GM18909 (cell line): ENCODE measurements at regions not wholly inside any gene's neighbourhood (a gene's known extent, or its start where the extent isn't known, plus 50 kb on each side); places are given as distances from the start of the nearest gene placed in this dataset.
"Not testable (repeated sequence)": the region's sequence is repeated elsewhere in the genome, so short reads cannot be mapped to it uniquely, and the experiment has no call there.

ENCODE experiments used
- ATAC-seq: cut with Tn5 transposase; IDR thresholded peaks from one replicate; pipeline ENCODE4 v1.9.1; 2021; ENCODE audit warnings: mild to moderate bottlenecking; ENCODE audit not compliant: unreplicated experiment, poor library complexity

DNA sequence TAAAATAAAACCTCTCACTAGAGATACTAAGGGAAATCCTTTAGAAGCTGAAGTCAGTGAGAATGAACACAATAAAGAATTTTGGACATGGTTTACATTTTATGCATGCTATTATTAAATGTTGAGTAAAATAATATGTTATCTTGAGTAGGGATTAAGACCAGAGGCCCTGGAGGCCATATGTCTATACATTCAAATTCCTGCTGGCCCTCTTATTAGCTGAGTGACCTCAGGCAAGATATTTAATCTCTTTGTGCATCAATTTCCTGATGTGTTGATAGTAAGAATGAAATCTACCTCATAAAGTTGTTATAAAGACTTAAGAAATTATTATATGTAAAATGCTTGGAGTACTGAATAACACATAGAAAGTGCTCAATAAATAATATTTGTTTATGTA lies 281.1 kb upstream of the KLF4 start:
- ATAC-seq: no peak

DNA sequence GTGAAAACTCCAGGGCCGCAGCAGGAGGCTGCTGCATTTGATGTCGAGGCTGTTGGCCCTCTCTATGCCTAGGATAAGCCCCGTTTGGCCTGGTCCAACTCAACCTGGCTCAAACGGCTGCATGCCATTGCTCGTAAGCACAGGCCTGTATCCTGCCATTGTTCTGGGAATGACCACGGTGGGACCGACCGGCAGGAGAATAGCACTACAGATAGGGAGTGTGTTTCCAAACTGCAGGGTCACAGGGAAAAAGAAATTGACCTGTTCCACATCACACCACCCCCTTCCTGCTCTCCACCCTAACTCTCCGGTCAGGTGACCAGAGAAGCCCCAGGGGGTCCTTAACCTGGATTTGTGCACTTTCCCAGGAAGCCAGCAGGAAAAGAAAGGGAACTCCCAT lies 278.7 kb upstream of the KLF4 start:
- ATAC-seq: no peak

DNA sequence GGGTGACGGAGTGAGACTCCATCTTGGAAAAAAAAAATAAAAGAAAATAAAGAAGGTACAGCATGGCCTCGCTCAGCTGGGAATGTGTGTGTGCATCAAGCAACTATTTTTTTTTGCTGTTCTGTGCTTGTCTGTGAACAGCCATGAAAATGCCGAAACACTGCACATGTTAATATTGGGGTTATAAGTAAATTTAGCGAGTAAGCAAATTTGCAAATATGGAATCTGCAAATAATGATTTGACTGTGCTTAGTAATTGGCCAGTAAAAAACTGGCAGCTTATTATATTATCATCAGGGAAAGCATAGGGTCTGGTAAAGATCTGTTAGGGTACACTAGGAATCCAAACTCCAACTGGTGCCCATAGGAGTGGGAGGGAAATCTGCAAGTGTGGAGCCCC lies 278.1 kb upstream of the KLF4 start:
- ATAC-seq: no peak

DNA sequence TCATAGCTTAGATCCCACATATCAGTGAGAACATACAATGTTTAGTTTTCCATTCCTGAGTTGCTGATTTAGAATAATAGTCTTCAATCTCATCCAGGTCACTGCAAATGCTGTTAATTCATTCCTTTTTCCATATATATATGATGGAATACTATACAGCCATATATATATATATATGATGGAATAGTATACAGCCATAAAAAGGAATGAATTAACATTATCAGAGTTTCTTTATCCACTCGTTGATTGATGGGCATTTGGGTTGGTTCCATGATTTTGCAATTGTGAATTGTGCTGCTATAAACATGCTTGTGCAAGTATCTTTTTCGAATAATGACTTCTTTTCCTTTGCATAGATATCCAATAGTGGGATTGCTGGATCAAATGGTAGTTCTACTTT lies 273.9 kb upstream of the KLF4 start:
- ATAC-seq: not testable (repeated sequence)

DNA sequence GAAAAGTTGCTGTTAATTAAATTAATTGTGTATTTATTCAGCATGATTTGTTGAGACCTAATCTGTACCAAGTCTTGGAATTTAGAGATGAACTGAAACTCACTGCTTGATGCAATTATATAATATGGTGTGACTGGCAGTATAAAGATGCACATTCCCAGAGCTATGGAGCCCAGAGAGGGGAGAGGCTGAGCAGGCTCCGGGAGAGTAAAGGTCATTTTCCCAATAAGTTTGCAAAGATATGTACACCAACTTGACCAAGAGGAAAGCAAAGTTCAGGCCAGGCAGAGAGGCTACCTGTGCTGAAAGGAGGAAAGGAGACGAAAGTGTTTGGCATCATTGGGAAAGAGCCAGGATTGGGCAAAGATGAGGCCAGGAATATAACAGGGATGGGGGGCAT lies 271.7 kb upstream of the KLF4 start:
- ATAC-seq: no peak

DNA sequence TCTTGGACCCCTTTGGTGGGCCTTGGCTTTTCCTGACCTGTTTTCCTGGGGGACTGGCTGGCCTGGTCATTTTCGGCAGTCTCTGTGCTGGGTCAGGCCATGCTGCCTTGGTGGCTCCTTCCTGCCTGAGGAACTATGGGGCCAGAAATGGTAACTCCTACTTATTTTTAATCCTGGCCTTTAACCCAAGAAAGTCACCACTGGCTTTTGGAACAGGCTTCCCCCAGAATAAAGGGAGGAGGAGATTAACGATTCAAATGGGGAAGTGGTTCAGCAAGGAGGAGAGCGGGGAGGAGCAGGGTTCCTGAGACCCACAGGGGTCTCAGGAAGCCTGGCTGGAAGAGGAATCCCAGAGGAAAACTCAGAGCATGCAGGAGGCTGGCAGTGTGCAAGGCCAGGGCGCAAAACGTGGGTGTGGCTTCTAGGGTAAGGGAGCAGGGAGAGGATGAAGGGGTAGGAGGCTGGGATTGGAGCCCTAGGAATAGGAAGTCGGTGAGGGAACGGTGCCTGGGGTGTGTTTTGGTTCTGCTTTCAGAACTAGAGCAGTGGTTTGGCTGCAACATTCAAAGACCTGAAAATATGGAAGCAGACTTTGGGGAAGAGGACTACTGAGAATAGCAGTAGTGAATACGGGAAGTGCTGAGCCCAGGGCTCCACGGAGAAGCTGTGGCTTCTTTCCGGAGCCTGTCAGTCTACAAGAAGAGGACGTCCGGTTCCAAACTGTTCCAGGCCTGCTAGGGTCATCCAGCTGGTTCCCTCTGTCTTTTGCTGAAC lies 271.1 kb upstream of the KLF4 start:
- no peak for ATAC-seq

DNA sequence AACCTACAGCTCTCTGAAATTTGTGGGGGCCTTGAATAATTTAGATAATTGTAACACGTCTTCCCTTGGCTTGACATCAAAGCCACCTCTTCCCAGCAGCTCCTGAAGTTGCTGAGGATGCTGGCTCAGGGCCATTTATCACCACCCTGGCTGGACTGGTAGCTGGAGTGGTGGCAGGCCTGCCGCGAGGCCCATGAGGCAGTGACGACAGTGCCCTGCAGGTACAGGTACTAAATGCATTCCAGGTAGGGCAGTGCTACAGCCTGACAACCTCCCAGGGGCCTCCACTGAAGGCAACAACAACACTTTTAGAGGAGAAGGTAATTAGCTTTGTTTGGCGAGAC lies 270.2 kb upstream of the KLF4 start:
- ATAC-seq: no peak

DNA sequence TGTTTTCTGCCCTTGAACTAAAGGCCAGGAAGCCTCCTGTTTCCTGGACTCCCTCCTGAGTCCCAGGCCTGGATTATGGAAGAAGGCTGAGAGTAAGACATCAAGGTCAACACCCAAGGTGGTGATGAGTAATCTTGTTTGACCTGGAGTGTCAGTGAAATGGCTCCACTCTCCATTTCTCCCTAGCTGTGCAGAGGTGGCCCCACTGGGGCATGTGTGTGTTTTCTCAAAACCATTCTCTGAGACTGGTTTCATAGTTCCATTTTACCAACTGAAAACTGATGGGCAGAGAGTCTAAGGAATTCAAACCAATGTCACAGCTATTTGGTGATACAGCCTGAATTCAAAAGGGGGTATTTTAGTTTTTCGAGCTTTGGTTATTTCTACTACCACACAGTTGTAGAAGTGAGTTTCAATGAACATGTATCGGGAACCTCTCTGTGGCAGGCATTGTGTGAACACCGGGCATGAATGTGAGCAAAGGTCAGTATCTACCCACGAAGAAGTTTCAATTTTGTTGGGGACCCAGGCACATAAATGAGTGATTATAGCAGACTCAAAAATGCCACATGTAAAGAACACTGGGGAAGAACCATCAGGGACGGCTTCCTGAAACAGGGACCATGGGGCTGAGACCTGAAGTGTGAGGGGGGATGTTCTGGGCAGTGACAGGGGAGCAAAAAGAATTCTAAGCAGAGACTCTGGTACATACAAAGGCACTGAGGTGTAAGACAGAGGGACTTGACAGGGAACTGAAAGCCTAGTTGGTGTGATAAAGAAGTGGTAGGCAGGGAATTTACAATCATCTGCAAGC lies 269.6 kb upstream of the KLF4 start:
- no peak for ATAC-seq

DNA sequence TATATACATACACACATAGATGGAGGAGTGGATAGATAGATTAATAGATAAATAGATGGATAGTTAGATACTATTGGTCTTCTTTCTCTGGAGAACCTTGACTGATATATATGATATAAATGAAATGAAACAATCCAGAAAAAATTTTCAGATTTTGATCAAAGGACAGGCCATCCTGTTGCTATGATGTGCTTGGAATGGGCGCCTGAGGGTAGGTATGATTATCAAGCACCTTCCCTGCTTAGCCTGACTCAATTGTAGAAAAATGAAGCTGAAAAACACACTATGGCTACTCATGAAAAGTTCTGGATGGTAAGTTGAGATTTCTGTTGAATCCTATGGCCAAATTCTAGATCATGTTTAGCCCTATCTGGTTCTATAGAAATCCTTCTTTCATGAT lies 266.5 kb upstream of the KLF4 start:
- ATAC-seq: no peak

DNA sequence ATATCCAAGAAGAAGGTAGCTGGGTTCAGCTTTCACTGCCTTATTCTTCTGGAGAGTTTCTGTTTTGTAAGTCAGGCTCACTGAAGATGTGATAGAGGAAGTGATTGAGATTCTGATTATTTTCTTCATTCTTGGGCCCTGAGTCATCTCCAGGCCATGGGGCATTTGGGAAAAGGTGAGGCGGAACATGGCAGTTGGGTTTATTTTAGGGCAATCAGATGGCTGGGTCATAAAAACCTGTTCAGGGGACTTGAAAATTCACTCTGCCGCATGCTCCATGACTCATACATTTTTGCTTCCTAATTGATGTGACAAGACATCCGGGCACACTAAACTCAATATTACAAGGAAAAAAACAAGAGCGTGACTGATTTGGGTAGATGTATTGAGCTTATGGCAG lies 265.7 kb upstream of the KLF4 start:
- no peak for ATAC-seq

DNA sequence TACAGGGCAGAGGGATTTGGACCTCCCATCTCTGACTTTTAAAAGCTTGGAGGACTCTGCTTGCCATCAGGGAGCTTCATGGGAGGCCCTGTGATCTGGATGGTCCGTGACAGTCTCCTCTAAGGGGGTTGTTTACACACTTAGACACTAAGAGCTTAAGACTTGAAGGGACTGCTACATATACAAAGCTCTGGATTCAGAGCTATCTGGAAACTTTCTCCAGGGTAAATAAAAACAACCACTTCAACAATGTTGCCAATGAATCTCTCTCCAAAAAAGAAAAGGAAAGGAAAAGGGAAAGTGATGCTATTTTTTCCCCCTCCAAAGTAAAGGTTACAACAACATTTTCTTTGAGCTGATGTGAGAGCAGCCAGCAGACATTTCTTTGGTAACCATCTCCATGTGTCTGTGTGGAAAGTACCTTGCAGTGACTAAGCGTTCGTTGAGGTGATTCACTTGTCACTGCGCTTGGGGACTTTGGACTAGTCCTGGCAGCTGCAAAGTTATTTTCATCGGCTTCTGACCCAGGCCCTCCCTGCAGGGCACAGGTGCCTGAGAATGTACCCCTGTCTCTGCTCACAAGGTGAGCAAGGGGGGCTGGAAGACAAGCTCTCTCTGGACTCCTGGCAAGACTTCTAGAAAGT lies 262.1 kb upstream of the KLF4 start:
- peak; percentile 80 for ATAC-seq

DNA sequence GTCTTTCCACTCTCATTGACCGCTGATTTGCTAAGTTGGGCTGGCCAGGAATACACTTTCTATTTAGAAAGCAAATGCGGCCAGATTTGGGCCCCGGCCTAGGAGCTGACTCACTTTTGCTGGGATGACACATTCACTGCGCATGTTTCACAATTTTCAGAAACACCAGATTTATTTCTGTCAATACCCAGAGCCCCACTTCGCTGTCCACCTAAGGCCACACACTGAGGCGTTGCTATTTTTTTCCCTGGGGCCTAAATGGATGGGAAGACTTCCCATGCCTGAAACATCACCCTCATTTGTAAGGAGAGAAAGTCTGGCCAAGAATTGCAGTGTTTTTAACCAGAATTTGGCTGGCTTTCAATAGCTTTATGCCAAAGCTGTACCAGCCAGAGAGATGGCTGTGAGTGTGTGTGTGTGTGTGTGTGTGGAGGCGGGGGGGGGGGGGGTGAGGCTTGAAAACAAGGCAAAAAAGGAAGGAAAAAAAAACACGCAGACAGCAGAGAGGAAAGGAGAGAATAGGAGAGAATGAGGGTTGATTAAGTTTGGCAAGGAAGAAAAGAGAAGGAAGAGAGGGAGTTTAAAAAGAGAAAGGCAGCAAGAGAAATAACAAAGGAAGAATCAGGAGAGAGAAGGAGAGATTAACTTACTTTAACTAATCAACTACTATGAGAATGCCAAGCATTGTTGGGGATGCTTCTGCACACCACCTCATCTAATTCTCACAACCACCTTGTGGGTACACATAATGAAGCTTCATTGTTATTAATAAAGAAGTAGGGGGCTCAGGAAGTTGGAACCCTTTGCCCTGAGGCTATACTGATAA lies 261.4 kb upstream of the KLF4 start:
- ATAC-seq: no peak

DNA sequence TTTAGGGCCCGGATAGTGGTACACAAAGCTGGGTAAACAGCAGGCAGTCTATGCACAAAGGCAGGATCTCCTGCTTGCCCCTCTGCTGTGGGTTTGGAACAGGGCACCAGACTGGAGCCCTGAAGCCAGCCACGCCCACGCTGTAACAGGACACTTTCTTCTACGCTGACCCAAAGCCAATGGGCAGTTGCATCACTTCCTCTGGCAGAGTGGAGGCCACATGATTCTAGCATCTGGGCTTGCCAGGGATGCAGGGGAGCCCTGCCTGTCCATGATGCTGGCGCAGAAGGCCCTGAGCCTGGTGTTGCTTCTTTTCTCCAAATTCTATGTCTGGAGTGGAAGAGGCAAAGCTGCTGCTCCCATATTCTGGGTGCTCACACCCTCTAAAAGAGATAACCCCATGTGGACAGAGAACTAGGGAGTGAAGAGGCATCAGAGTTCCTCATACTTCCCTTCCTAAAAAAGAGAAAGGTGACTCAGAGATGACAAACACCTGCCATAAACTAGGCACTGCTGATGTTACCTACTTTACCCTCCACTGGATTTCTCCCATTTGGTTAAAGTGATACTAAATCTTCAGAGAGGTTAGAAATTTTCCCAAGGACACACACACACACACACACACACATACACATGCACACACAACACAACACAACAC lies 260.3 kb upstream of the KLF4 start:
- no peak for ATAC-seq

DNA sequence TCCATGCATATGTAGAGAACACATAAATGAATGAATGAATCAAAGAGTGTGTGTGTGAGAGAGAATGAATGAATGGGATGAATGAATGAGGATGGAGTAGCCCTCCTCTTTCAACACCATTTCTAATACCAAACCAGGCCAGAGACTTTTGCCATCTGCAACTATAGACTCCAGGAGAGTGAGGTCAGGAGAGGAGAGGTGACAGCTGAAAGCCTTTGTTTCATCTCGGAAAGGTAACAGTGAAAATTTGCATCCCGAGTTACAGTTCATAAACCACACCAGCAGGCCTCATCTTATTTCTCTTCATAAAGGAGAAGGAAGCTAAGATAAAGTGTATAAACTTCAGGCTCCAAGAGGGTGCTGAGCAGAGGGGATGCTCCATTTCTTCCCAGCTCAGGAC lies 255.3 kb upstream of the KLF4 start:
- ATAC-seq: no peak

DNA sequence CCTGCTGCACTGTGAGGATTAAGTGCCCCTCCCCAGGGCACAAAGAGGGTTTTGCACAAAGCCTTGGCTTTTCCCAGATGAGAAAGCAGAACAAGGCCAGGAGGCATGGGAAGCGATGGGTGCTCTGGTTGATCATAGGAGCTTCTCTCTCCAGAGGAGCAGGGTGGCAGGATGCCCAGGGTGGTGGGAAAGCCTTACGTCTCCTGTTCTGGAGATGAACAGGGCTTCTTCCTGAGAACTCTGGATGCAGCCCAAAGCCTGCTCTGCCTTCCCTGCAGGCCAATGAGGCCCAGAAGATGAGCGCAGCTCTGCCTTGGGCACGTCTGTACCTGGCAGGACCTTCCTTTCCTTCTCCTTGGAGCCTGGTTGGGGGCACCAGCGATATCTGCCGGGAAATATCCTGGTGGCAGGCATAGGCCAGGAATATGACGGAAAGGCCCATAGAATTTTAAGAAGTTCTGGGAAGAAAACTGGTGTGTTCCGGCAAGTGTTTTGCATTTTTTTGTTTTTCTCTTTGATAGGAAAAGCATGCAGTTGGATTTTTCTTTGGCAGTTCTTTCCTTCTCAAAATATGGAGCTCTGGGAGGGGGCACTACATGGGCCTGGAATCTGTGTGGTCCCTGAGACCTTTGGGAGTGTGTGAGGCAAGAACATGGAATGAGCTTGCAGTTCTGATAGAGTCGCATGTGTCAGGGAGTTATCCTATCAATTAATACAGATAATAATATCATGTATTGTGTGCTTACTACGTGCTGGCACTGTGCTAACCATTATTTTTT lies 253.2 kb upstream of the KLF4 start:
- ATAC-seq: no peak

DNA sequence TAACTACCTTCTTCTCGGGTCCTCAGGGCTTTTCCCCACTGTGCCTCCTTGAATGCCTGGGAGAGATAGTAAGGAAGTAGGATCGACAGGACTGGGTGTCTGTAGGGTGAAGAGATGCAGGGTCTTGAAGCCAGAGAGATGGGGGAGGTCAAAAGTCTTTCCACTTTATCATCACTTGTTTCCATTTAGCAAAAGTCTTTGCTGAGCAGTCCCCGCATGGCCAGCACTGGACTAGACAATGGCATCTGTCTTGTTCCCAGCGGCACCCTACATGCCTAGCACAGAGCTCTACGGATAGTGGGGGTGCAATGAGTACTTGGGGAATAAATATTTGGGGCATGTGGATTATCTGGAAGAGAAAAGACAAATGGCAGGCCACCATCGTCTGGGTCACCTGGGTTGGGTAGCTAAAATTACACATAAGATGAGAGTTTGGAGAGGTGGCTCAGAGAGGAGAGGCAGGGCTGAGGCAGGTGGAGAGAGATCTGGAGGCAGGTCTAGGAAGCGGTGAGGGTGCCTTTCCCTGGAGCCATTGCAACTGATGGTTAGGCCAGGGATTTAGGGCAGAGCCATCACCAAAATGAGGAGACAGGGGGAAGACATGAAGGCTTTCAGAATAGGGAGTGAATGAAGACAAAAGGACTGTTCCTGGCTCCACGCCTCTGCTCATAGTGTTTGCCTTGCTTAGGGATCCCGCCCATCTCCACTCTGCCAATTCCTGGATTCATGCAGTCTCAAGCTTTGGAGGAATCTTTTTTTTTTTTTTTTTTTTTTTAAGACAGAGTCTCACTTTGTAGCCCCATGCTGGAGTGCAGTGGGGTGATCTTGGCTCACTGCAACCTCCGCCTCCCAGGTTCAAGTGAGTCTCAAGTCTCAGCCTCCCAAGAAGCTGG lies 250.8 kb upstream of the KLF4 start:
- ATAC-seq: no peak

DNA sequence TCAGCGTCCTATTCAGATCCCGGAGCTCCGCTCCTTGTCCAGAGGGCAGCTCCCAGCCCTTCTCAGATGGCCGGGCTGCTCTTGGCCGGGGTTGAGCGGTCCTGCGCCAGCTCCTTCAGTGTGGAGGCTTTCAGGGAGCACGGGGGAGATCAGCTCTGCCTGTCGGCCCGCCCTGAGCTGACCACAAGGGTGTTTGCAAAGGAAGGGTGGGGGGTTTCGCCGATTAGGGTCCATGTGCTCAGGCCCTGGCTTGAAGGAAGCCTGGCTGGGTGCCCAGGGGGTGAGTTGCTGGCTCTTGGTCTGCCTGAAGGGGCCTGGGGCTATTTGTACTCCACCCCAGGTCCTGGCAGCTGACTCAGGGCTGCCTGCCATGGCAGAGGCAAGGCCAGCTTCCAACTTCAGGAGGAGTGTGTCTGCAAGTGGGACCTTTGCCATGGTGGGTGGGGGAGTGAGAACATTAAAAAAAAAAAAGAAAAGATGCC lies 250.1 kb upstream of the KLF4 start:
- ATAC-seq: no peak

DNA sequence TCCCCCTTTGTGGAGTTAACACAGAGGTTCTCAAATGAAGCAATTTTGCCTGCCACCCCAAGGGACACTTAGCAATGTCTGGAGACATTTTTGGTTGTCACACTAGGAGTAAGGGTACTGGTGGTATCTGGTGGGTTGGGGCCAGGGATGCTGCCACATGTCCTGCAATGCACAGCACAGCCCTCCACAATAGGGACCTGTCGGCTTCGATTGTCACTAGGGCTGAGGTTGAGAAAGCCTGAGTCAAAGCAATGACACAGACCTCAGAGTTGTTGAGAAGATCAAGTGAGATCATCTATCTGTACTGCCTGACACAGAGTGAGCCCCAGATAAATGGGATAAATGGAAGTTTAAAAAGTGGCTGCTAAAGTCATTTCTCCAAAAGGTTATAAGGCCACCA lies 249.2 kb upstream of the KLF4 start:
- ATAC-seq: no peak
